B cell (primary cell): ENCODE measurements at regions not wholly inside any gene's neighbourhood (a gene's known extent, or its start where the extent isn't known, plus 50 kb on each side); places are given as distances from the start of the nearest gene placed in this dataset.

ENCODE experiments used
- CTCF ChIP-seq: fragments of 200-600 bp; IDR thresholded peaks from one replicate; pipeline ENCODE4 v1.8.0; 2022; ENCODE audit warnings: antibody characterized with exemption, mild to moderate bottlenecking
- EZH2 ChIP-seq: IDR thresholded peaks from 2 replicates; pipeline ENCODE4 v1.6.1; 2012; ENCODE audit warnings: borderline replicate concordance, low read depth, mild to moderate bottlenecking, moderate library complexity, low read length; ENCODE audit not compliant: insufficient read depth, poor library complexity, severe bottlenecking

DNA sequence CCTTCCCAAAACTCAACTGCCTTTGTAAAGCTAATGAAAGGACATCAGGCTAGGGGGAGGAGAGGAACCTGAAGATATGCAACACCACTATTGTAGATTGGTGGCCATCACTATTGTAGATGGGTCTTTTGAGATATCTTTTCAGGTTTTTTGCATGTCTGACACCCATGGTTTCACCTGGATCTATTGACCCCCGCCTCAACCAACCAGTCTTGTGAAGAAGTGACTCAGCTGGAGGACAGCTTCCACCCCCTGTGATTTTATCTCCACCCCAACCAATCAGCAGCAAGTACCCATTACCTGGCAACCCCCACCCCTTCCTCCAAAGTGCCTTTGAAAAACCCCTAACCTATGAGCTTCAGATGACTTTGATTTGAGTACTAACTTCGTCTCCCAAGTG lies 382.6 kb upstream of the GOT2 start:
- TF ChIP-seq CTCF (no peak), EZH2 (no peak)
